Naive thymus-derived CD4-positive, alpha-beta T cell (primary cell): ENCODE measurements at regions not wholly inside any gene's neighbourhood (a gene's known extent, or its start where the extent isn't known, plus 50 kb on each side); places are given as distances from the start of the nearest gene placed in this dataset.

ENCODE experiments used
- ATAC-seq: fragments of 150-1000 bp; cut with Tn5 transposase; 2 replicates; pipeline ENCODE4 v1.10.0; 2021; ENCODE audit warnings: mild to moderate bottlenecking, moderate library complexity
- CTCF ChIA-PET: fragments of 350-600 bp; sonication (Branson Sonifier 250); formaldehyde crosslinking; loops from one replicate; lab custom pipeline; 2021; ENCODE audit warnings: antibody characterized with exemption; lab: Charles Lee
- POLR2A ChIA-PET: fragments of 350-600 bp; sonication (Branson Sonifier 250); formaldehyde crosslinking; loops from one replicate; lab custom pipeline; 2021; ENCODE audit warnings: antibody characterized with exemption, inconsistent platforms; lab: Charles Lee
- DNase-seq, 9 donors: peaks; one replicate each; pipeline versions ENCODE4 v3.0.0 to v3.0.0-alpha.2; 2020 to 2022; ENCODE audit warnings: mixed read lengths in 1 of 9
- H3K27ac ChIP-seq: one replicate; pipeline ENCODE4 v1.7.0; 2013; ENCODE audit warnings: mild to moderate bottlenecking, low read depth, low read length, moderate library complexity
- H3K27me3 ChIP-seq, 2 donors: one replicate each; pipeline ENCODE4 v1.7.0; 2013; ENCODE audit warnings: low read length in 2 of 2, mild to moderate bottlenecking in 2 of 2, moderate library complexity in 2 of 2; ENCODE audit not compliant: control insufficient read depth in 2 of 2, insufficient read depth in 2 of 2
- H3K36me3 ChIP-seq, 3 experiments: 1 replicate in 2 of 3; 2 replicates in 1 of 3; pipeline ENCODE4 v1.7.0; 2013; ENCODE audit warnings: low read length in 3 of 3, mild to moderate bottlenecking in 3 of 3, moderate library complexity in 1 of 3; ENCODE audit not compliant: insufficient read depth in 3 of 3, control insufficient read depth in 2 of 3
- H3K4me1 ChIP-seq, 2 donors: one replicate each; pipeline ENCODE4 v1.7.0; 2013; ENCODE audit warnings: low read length in 2 of 2, mild to moderate bottlenecking in 2 of 2, moderate library complexity in 1 of 2; ENCODE audit not compliant: control insufficient read depth in 2 of 2, insufficient read depth in 2 of 2
- H3K4me3 ChIP-seq: 2 replicates; pipeline ENCODE4 v1.7.0; 2013; ENCODE audit warnings: mild to moderate bottlenecking, low read length
- H3K9me3 ChIP-seq, 3 experiments: 1 replicate in 2 of 3; 2 replicates in 1 of 3; pipeline ENCODE4 v1.7.0; 2013; ENCODE audit warnings: low read length in 3 of 3; ENCODE audit not compliant: control insufficient read depth in 2 of 3
- H3K27ac Mint-ChIP-seq, 9 donors: one replicate each; pipeline ENCODE4 v1.8.0; 2020 to 2022; ENCODE audit warnings: mixed read lengths in 9 of 9, mild to moderate bottlenecking in 8 of 9, moderate library complexity in 5 of 9, inconsistent platforms in 2 of 9
- H3K27me3 Mint-ChIP-seq, 5 donors: one replicate each; pipeline ENCODE4 v1.8.0; 2021 to 2022; ENCODE audit warnings: mixed read lengths in 5 of 5, mild to moderate bottlenecking in 1 of 5
- H3K36me3 Mint-ChIP-seq, 5 donors: one replicate each; pipeline ENCODE4 v1.8.0; 2020 to 2022; ENCODE audit warnings: mixed read lengths in 5 of 5, mild to moderate bottlenecking in 3 of 5, inconsistent platforms in 1 of 5
- H3K4me1 Mint-ChIP-seq, 7 donors: one replicate each; pipeline ENCODE4 v1.8.0; 2020 to 2022; ENCODE audit warnings: mixed read lengths in 7 of 7, mild to moderate bottlenecking in 3 of 7, inconsistent platforms in 1 of 7
- H3K4me3 Mint-ChIP-seq, 10 donors: one replicate each; pipeline ENCODE4 v1.8.0; 2020 to 2022; ENCODE audit warnings: mild to moderate bottlenecking in 10 of 10, mixed read lengths in 10 of 10, moderate library complexity in 6 of 10, inconsistent platforms in 2 of 10
- H3K9me3 Mint-ChIP-seq, 11 donors: one replicate each; pipeline ENCODE4 v1.8.0; 2020 to 2022; ENCODE audit warnings: mixed read lengths in 11 of 11, mild to moderate bottlenecking in 4 of 11, inconsistent platforms in 1 of 11, moderate library complexity in 1 of 11
- intact Hi-C, 2 donors: fragments of 100-400 bp; cut with micrococcal nuclease; formaldehyde crosslinking; loops; one replicate each; pipeline ENCODE4 v1.15.1; 2023

- ChIA-PET CTCF (no interaction called here), POLR2A (no interaction called here)
- H3K4me1 ChIP-seq: no peaks in the 10 kb centered on the region
- no peak overlapping the region for H3K27ac Mint-ChIP-seq
- no peaks in the 10 kb centered on the region for H3K4me1 Mint-ChIP-seq
- H3K27me3 ChIP-seq: no peaks in the 10 kb centered on the region
- H3K27ac ChIP-seq: no peak overlapping the region
- H3K4me3 Mint-ChIP-seq: no peak overlapping the region
- no peaks in the 10 kb centered on the region for H3K27me3 Mint-ChIP-seq
- intact Hi-C loops: no loop called here
- no peaks in the 10 kb centered on the region for H3K36me3 Mint-ChIP-seq
- H3K4me3 ChIP-seq: no peak overlapping the region
- ATAC-seq (no peak), DNase-seq (no peak)
- H3K9me3 ChIP-seq: no peaks in the 10 kb centered on the region
- H3K36me3 ChIP-seq: no peaks in the 10 kb centered on the region
- H3K9me3 Mint-ChIP-seq: peaks cover 0 to 14% (median 0%) of the 10 kb centered on the region in 11 donors
Measured at GRCh38 chr12:85489194-85489593, 209.2 kb downstream of the ALX1 start.

GRCh38 chr12:85504164-85504563 lies 224.1 kb downstream of the ALX1 start:
- CTCF ChIA-PET: no interaction called here
- POLR2A ChIA-PET: no interaction called here
- Mint-ChIP-seq H3K27me3 (no peaks in the 10 kb centered on the region), H3K4me1 (no peaks in the 10 kb centered on the region), H3K27ac (no peak overlapping the region), H3K36me3 (no peaks in the 10 kb centered on the region), H3K9me3 (peaks cover 0 to 6% (median 0%) of the 10 kb centered on the region in 11 donors), H3K4me3 (no peak overlapping the region)
- no peak overlapping the region for H3K4me3 ChIP-seq
- no peaks in the 10 kb centered on the region for H3K9me3 ChIP-seq
- DNase-seq: no peak
- no peaks in the 10 kb centered on the region for H3K27me3 ChIP-seq
- H3K4me1 ChIP-seq: no peaks in the 10 kb centered on the region
- intact Hi-C loops: no loop called here
- no peak for ATAC-seq
- H3K27ac ChIP-seq: no peak overlapping the region
- no peaks in the 10 kb centered on the region for H3K36me3 ChIP-seq

GRCh38 chr12:85504624-85505023 lies 224.6 kb downstream of the ALX1 start:
- Histone ChIP-seq H3K36me3 (no peaks in the 10 kb centered on the region), H3K4me1 (no peaks in the 10 kb centered on the region), H3K27ac (no peak overlapping the region), H3K9me3 (no peaks in the 10 kb centered on the region), H3K4me3 (no peak overlapping the region), H3K27me3 (no peaks in the 10 kb centered on the region)
- peaks cover 0 to 6% (median 0%) of the 10 kb centered on the region in 11 donors for H3K9me3 Mint-ChIP-seq
- DNase-seq: no peak
- H3K4me3 Mint-ChIP-seq: no peak overlapping the region
- H3K27ac Mint-ChIP-seq: no peak overlapping the region
- CTCF ChIA-PET: no interaction called here
- H3K4me1 Mint-ChIP-seq: no peaks in the 10 kb centered on the region
- POLR2A ChIA-PET: no interaction called here
- ATAC-seq: no peak
- intact Hi-C loops: no loop called here
- no peaks in the 10 kb centered on the region for H3K27me3 Mint-ChIP-seq
- no peaks in the 10 kb centered on the region for H3K36me3 Mint-ChIP-seq

- H3K36me3 Mint-ChIP-seq: no peaks in the 10 kb centered on the region
- H3K4me1 Mint-ChIP-seq: no peaks in the 10 kb centered on the region
- Histone ChIP-seq H3K4me3 (no peak overlapping the region), H3K27ac (no peak overlapping the region), H3K27me3 (no peaks in the 10 kb centered on the region), H3K9me3 (no peaks in the 10 kb centered on the region), H3K4me1 (no peaks in the 10 kb centered on the region), H3K36me3 (no peaks in the 10 kb centered on the region)
- no peak overlapping the region for H3K27ac Mint-ChIP-seq
- no peaks in the 10 kb centered on the region for H3K27me3 Mint-ChIP-seq
- H3K4me3 Mint-ChIP-seq: no peak overlapping the region
- DNase-seq (no peak), ATAC-seq (no peak)
- peaks cover 0 to 9% (median 0%) of the 10 kb centered on the region in 11 donors for H3K9me3 Mint-ChIP-seq
- intact Hi-C loops: no loop called here
- CTCF ChIA-PET: no interaction called here
- POLR2A ChIA-PET: no interaction called here
Measured at GRCh38 chr12:85507456-85507855, 227.4 kb downstream of the ALX1 start.

- H3K4me1 Mint-ChIP-seq: no peaks in the 10 kb centered on the region
- H3K9me3 Mint-ChIP-seq: peaks cover 0 to 9% (median 0%) of the 10 kb centered on the region in 11 donors
- intact Hi-C loops: no loop called here
- POLR2A ChIA-PET: no interaction called here
- H3K27me3 Mint-ChIP-seq: no peaks in the 10 kb centered on the region
- no peaks in the 10 kb centered on the region for H3K9me3 ChIP-seq
- H3K36me3 Mint-ChIP-seq: no peaks in the 10 kb centered on the region
- no peaks in the 10 kb centered on the region for H3K36me3 ChIP-seq
- CTCF ChIA-PET: no interaction called here
- H3K4me1 ChIP-seq: no peaks in the 10 kb centered on the region
- H3K4me3 Mint-ChIP-seq: no peak overlapping the region
- no peak for ATAC-seq
- H3K27me3 ChIP-seq: no peaks in the 10 kb centered on the region
- H3K4me3 ChIP-seq: no peak overlapping the region
- no peak overlapping the region for H3K27ac ChIP-seq
- DNase-seq: no peak
- no peak overlapping the region for H3K27ac Mint-ChIP-seq
Measured at GRCh38 chr12:85509081-85509856, 229.2 kb downstream of the ALX1 start.

- no peaks in the 10 kb centered on the region for H3K4me1 Mint-ChIP-seq
- no peaks in the 10 kb centered on the region for H3K27me3 Mint-ChIP-seq
- H3K27ac Mint-ChIP-seq: no peak overlapping the region
- peaks cover 0 to 14% (median 0%) of the 10 kb centered on the region in 11 donors for H3K9me3 Mint-ChIP-seq
- ATAC-seq (no peak), DNase-seq (no peak)
- ChIA-PET POLR2A (no interaction called here), CTCF (no interaction called here)
- intact Hi-C loops: no loop called here
- H3K27me3 ChIP-seq: no peaks in the 10 kb centered on the region
- no peaks in the 10 kb centered on the region for H3K9me3 ChIP-seq
- no peaks in the 10 kb centered on the region for H3K4me1 ChIP-seq
- no peak overlapping the region for H3K4me3 ChIP-seq
- H3K4me3 Mint-ChIP-seq: no peak overlapping the region
- no peaks in the 10 kb centered on the region for H3K36me3 Mint-ChIP-seq
- no peaks in the 10 kb centered on the region for H3K36me3 ChIP-seq
- no peak overlapping the region for H3K27ac ChIP-seq
Measured at GRCh38 chr12:85509857-85510256, 229.8 kb downstream of the ALX1 start.

- no peaks in the 10 kb centered on the region for H3K36me3 Mint-ChIP-seq
Measured at GRCh38 chr12:85516039-85516438, 236.0 kb downstream of the ALX1 start.

More at GRCh38 chr12:85516039-85516438, 236.0 kb downstream of the ALX1 start:
- Histone ChIP-seq H3K36me3 (no peaks in the 10 kb centered on the region), H3K27me3 (no peaks in the 10 kb centered on the region), H3K4me3 (no peak overlapping the region), H3K27ac (no peak overlapping the region), H3K9me3 (no peaks in the 10 kb centered on the region), H3K4me1 (no peaks in the 10 kb centered on the region)
- no peaks in the 10 kb centered on the region for H3K4me1 Mint-ChIP-seq
- no peaks in the 10 kb centered on the region for H3K27me3 Mint-ChIP-seq
- ChIA-PET POLR2A (no interaction called here), CTCF (no interaction called here)
- H3K4me3 Mint-ChIP-seq: no peak overlapping the region
- no peak overlapping the region for H3K27ac Mint-ChIP-seq
- H3K9me3 Mint-ChIP-seq: peaks cover 0 to 8% (median 0%) of the 10 kb centered on the region in 11 donors
- no peak for DNase-seq
- intact Hi-C loops: no loop called here
- no peak for ATAC-seq
